CD14-positive monocyte (primary cell): ENCODE measurements at regions not wholly inside any gene's neighbourhood (a gene's known extent, or its start where the extent isn't known, plus 50 kb on each side); places are given as distances from the start of the nearest gene placed in this dataset.

Source experiments
- DNase-seq, 3 donors: peaks; one replicate each; pipeline ENCODE4 v3.0.0-alpha.2; 2011 to 2022
- H2AFZ ChIP-seq: 2 replicates; pipeline ENCODE4 v1.6.0; 2012; ENCODE audit warnings: mild to moderate bottlenecking, low read depth, low read length, inconsistent platforms; ENCODE audit not compliant: insufficient read depth, poor library complexity, severe bottlenecking
- H3K27ac ChIP-seq, 2 donors: 1 replicate in 1 of 2; 2 replicates in 1 of 2; pipeline ENCODE4 v1.5.1; 2012 to 2013; ENCODE audit warnings: low read length in 2 of 2, control low read depth in 1 of 2, inconsistent platforms in 1 of 2, low read depth in 1 of 2, mild to moderate bottlenecking in 1 of 2
- H3K27me3 ChIP-seq, 2 donors: one replicate each; pipeline versions ENCODE4 v1.6.0 to v1.6.1; 2011 to 2013; ENCODE audit warnings: low read length in 2 of 2; ENCODE audit not compliant: control insufficient read depth in 2 of 2, insufficient read depth in 2 of 2
- H3K36me3 ChIP-seq, 2 donors: replicated peaks in 1 of 2; 1 replicate in 1 of 2; 2 replicates in 1 of 2; pipeline versions ENCODE4 v1.5.1 to v1.6.1; 2012 to 2013; ENCODE audit warnings: low read length in 2 of 2, control low read depth in 1 of 2, inconsistent platforms in 1 of 2, mild to moderate bottlenecking in 1 of 2; ENCODE audit not compliant: insufficient read depth in 2 of 2, control insufficient read depth in 1 of 2
- H3K4me1 ChIP-seq, 2 donors: 1 replicate in 1 of 2; 2 replicates in 1 of 2; pipeline versions ENCODE4 v1.5.1 to v1.6.1; 2012 to 2013; ENCODE audit warnings: low read length in 2 of 2, control low read depth in 1 of 2, inconsistent platforms in 1 of 2, mild to moderate bottlenecking in 1 of 2, moderate library complexity in 1 of 2; ENCODE audit not compliant: insufficient read depth in 2 of 2, control insufficient read depth in 1 of 2
- H3K4me2 ChIP-seq: replicated peaks from 2 replicates; pipeline ENCODE3; 2012; ENCODE audit warnings: low read length, moderate library complexity, mild to moderate bottlenecking; ENCODE audit not compliant: poor library complexity, severe bottlenecking; ENCODE audit errors: extremely low read depth
- H3K4me3 ChIP-seq, 3 experiments: fragments of 200-600 bp in 1 of 3; sonication (generic) in 1 of 3; replicated peaks in 1 of 3; 1 replicate in 2 of 3; 2 replicates in 1 of 3; pipeline ENCODE4 v1.5.1; 2011 to 2013; ENCODE audit warnings: low read length in 3 of 3, mild to moderate bottlenecking in 3 of 3, control low read depth in 2 of 3, low read depth in 2 of 3, inconsistent platforms in 1 of 3, moderate library complexity in 1 of 3
- H3K79me2 ChIP-seq: 2 replicates; pipeline ENCODE4 v1.6.0; 2012; ENCODE audit warnings: mild to moderate bottlenecking, control low read depth, inconsistent platforms, low read length, moderate library complexity; ENCODE audit not compliant: insufficient read depth
- H3K9ac ChIP-seq: 2 replicates; pipeline ENCODE4 v1.6.0; 2017; ENCODE audit warnings: low read length, mild to moderate bottlenecking; ENCODE audit not compliant: insufficient read depth, poor library complexity, severe bottlenecking
- H3K9me3 ChIP-seq, 2 donors: replicated peaks in 1 of 2; 1 replicate in 1 of 2; 2 replicates in 1 of 2; pipeline versions ENCODE4 v1.5.1 to v1.6.1; 2012 to 2013; ENCODE audit warnings: low read length in 2 of 2, control low read depth in 1 of 2; ENCODE audit not compliant: control insufficient read depth in 1 of 2, insufficient read depth in 1 of 2
- H4K20me1 ChIP-seq: 2 replicates; pipeline ENCODE4 v1.6.0; 2012; ENCODE audit warnings: mild to moderate bottlenecking, low read length, control low read depth, moderate library complexity; ENCODE audit not compliant: insufficient read depth
- H3K27ac Mint-ChIP-seq, 7 donors: one replicate each; pipeline ENCODE4 v1.8.0; 2020; ENCODE audit warnings: mild to moderate bottlenecking in 7 of 7, mixed read lengths in 7 of 7, moderate library complexity in 6 of 7, inconsistent platforms in 2 of 7
- H3K27me3 Mint-ChIP-seq, 3 donors: one replicate each; pipeline ENCODE4 v1.8.0; 2021 to 2022; ENCODE audit warnings: low read depth in 3 of 3, mild to moderate bottlenecking in 3 of 3, mixed read lengths in 3 of 3, moderate library complexity in 3 of 3, inconsistent platforms in 1 of 3
- H3K36me3 Mint-ChIP-seq, 2 donors: one replicate each; pipeline ENCODE4 v1.8.0; 2020; ENCODE audit warnings: mixed read lengths in 2 of 2, inconsistent platforms in 1 of 2, mild to moderate bottlenecking in 1 of 2
- H3K4me1 Mint-ChIP-seq: one replicate; pipeline ENCODE4 v1.8.0; 2020; ENCODE audit warnings: mild to moderate bottlenecking, mixed read lengths
- H3K4me3 Mint-ChIP-seq, 2 donors: one replicate each; pipeline ENCODE4 v1.8.0; 2020; ENCODE audit warnings: mild to moderate bottlenecking in 2 of 2, mixed read lengths in 2 of 2, moderate library complexity in 1 of 2
- H3K9me3 Mint-ChIP-seq, 7 donors: one replicate each; pipeline ENCODE4 v1.8.0; 2020 to 2022; ENCODE audit warnings: mixed read lengths in 7 of 7, mild to moderate bottlenecking in 6 of 7, moderate library complexity in 6 of 7, inconsistent platforms in 2 of 7
- CTCF ChIP-seq: fragments of 200-600 bp; IDR thresholded peaks from one replicate; pipeline ENCODE4 v1.8.0; 2022; ENCODE audit warnings: antibody characterized with exemption, mild to moderate bottlenecking
- WGBS: methylation state at CpG from one replicate; pipeline ENCODE4 v1.1.5; 2013; ENCODE audit warnings: missing lambda C conversion rate; ENCODE audit not compliant: insufficient coverage; 5-methylcytosine and 5-hydroxymethylcytosine counted together
- intact Hi-C, 2 donors: fragments of 100-400 bp; cut with micrococcal nuclease; formaldehyde crosslinking; loops; one replicate each; pipeline versions ENCODE4 v1.15.0 to v1.15.1; 2023

GRCh38 chr11:121872356-121872755, 243.7 kb downstream of the BLID start:
- Histone ChIP-seq H3K27me3 (no peaks in the 10 kb centered on the region), H4K20me1 (no peaks in the 10 kb centered on the region), H3K79me2 (no peaks in the 10 kb centered on the region), H3K9me3 (no peaks in the 10 kb centered on the region), H3K4me2 (no peak overlapping the region), H3K9ac (no peak overlapping the region), H3K36me3 (no peaks in the 10 kb centered on the region), H3K4me3 (no peak overlapping the region), H3K4me1 (peaks cover 8% of the 10 kb centered on the region in 2 donors), H2AFZ (no peak overlapping the region), H3K27ac (no peak overlapping the region)
- Mint-ChIP-seq H3K27me3 (peaks cover 2 to 13% (median 8%) of the 10 kb centered on the region in 3 donors), H3K4me1 (peaks cover 11% of the 10 kb centered on the region), H3K9me3 (no peaks in the 10 kb centered on the region), H3K36me3 (no peaks in the 10 kb centered on the region), H3K4me3 (no peak overlapping the region), H3K27ac (no peak overlapping the region)
- DNase-seq: no peak
- TF ChIP-seq CTCF: no peak
- WGBS: no CpG with 5 or more reads among the region's 5 CpGs
- intact Hi-C loops: no loop called here

DNA sequence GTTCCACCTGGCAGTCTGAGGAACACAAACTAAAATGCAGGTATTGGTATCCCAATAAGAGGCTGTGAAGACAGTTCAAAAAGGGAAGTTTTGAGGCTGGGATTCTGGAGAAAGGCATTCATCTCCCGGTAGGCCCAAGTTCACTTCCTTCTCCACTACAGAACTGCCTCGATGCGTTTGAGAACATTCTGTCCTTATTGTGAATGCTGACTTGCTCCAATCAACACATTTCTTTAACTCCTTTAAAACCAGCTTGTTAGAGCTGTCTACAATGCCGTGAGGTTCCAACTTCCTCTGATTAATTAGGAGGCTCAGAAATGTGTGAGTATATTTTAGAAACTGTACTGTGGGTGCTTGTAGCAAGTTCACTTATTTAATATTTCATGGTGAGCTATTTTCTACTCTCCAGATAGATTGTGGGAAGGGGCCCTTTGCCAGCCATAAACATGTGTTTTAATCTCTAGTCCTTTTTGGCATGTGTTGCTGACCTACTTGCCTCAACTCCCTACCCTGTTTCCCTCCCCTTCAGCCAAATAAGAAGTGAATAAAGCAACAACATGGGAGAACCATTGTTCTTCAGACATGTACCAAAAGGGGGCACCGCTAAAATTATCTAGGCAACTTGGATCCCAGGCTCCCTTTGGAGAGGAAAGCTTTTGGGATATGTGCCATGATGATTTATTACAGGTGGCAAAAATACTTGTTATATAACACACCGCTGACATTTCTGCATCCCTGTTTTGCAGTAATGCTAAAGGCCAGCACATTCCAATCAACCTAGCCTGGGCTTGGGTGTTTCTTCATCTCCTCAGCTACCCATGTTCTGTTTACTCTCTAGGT, 245.6 kb downstream of the BLID start:
- H3K27ac ChIP-seq: no peak overlapping the region
- H3K9ac ChIP-seq: no peak overlapping the region
- Mint-ChIP-seq H3K4me1 (peaks cover 4% of the 10 kb centered on the region), H3K27ac (peak overlapping the region in 1 of 7 donors; percentile 15), H3K36me3 (no peaks in the 10 kb centered on the region), H3K27me3 (peaks cover 3 to 11% (median 8%) of the 10 kb centered on the region in 3 donors), H3K4me3 (no peak overlapping the region), H3K9me3 (no peaks in the 10 kb centered on the region)
- no peaks in the 10 kb centered on the region for H4K20me1 ChIP-seq
- no peaks in the 10 kb centered on the region for H3K79me2 ChIP-seq
- no peak for TF ChIP-seq CTCF
- H3K4me2 ChIP-seq: no peak overlapping the region
- H3K36me3 ChIP-seq: no peaks in the 10 kb centered on the region
- intact Hi-C loops: no loop called here
- H3K9me3 ChIP-seq: no peaks in the 10 kb centered on the region
- H3K27me3 ChIP-seq: no peaks in the 10 kb centered on the region
- H2AFZ ChIP-seq: peak overlapping the region; percentile 55
- WGBS: no CpG with 5 or more reads among the region's 6 CpGs
- no peak for DNase-seq
- H3K4me1 ChIP-seq: peaks cover 0 to 4% of the 10 kb centered on the region in 2 donors
- H3K4me3 ChIP-seq: no peak overlapping the region
